ENCODE measurements at regions not wholly inside any gene's neighbourhood (a gene's known extent, or its start where the extent isn't known, plus 50 kb on each side); places are given as distances from the start of the nearest gene placed in this dataset.

- no peak for TF ChIP-seq CTCF (conservative IDR thresholded peaks at IDR 0.05; ENCODE audit: low read depth, low read length)
- no peak for TF ChIP-seq EZH2phosphoT487 (IDR thresholded peaks at IDR 0.05; ENCODE audit: borderline replicate concordance, low read length)
Observed at GRCh38 chr9:91045041-91045440, 243.4 kb downstream of the SYK start.

Measured in PC-3 (cell line).